SKM-1 (cell line): ENCODE measurements at regions not wholly inside any gene's neighbourhood (a gene's known extent, or its start where the extent isn't known, plus 50 kb on each side); places are given as distances from the start of the nearest gene placed in this dataset.

Experiments used
- DNase-seq: peaks from one replicate; lab custom pipeline; 2025; ENCODE audit not compliant: unreplicated experiment; lab: John Stamatoyannopoulos, UW

- no peak for DNase-seq
Measured at GRCh38 chr9:1948541-1948940, 66.6 kb upstream of the SMARCA2 start.

DNA sequence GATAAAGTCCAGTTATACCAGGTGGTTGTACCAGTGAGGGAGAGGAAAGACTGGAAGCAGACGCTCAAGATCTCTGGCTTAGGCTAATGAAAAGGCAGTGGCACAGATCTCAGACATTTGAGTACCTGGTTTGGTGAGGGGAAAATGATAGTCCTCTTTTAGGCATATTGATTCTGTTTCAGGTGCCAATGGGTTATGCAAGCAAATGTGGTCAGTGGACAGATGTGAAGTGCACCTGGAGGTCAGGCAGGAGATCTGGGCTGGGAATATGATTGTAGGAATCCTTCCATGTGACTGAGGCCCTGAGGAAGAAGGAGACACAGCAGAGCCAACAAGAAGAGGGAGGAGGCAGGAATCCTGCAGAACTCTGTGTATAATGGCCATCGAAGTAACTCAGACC, 63.7 kb upstream of the SMARCA2 start:
- DNase-seq = no peak

DNA sequence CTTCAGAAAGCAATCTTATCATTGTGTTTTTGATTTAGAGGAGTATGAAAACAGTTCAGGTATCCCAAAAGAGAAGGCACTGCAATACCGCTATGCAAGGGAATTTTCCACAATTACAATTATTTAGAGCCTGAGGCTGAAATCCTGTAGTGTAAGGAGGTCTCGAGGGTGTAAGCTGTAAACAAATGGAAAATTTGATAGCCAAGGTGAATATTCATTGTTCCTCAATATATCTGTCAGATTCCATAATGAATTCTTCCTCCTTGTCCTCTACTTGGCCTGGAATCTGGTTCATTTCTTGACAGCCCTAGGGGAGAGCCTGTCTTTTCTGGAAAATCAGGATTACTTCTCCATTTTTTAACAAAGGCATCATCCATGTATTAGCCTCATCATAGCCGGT, 63.1 kb upstream of the SMARCA2 start:
- no peak for DNase-seq

GRCh38 chr9:1954238-1954637, 60.9 kb upstream of the SMARCA2 start:
- no peak for DNase-seq

DNA sequence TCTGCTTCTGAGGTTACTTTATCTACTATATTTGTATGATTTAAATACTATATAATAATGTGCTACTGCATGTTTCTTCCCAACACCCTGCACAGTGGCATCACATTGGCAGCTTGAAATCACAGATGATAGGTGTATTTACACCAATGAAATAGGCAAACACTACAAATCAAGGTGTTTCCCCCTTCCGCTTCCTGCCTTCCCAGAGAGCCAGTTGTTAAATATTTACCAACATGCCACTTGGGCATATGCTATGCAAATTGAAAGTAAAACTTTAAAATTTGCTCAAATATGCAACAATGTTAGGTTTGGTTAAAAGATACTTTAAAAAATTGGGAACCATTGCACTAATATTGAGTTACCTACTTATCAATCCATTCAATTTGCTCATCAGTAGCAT, 58.2 kb upstream of the SMARCA2 start:
- no peak for DNase-seq

DNA sequence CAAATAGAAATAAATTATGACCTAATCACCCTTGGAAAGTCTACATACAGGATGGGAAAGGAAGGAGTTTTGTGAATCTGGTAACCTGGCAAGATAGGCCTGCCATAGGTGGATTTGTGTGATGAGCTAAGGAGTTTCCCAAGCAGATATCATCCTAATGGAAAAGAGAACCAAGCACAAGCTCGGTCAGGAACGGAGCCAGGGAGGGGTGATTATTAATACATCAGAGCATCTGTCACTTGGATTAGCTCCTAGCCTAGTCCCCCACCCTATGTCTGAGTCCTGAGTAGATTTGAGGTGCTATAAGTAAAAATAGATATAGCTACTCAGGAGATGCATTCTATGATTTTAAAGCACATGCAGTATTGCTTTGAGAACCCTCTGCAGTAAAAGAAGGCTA, 57.3 kb upstream of the SMARCA2 start:
- DNase-seq = no peak

DNA sequence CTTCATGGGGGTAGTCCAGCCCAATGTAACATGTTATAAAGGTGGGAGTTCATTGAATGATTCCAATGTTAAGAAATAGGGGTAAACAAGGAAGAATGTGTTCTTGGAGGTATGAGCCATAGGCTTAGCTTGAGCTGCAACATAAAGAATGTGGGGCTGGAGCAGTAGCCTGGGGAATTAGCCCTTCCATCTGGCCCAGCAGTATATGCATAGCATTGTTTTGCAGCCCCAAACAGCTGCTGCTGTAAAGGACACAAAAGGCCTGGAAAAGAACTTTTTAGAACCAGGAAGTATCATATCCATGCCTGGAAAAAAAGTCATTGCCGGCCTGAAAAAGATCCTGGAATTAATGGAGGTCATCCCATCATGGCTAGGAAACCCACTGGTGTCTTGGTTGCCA, 55.8 kb upstream of the SMARCA2 start:
- no peak for DNase-seq

DNA sequence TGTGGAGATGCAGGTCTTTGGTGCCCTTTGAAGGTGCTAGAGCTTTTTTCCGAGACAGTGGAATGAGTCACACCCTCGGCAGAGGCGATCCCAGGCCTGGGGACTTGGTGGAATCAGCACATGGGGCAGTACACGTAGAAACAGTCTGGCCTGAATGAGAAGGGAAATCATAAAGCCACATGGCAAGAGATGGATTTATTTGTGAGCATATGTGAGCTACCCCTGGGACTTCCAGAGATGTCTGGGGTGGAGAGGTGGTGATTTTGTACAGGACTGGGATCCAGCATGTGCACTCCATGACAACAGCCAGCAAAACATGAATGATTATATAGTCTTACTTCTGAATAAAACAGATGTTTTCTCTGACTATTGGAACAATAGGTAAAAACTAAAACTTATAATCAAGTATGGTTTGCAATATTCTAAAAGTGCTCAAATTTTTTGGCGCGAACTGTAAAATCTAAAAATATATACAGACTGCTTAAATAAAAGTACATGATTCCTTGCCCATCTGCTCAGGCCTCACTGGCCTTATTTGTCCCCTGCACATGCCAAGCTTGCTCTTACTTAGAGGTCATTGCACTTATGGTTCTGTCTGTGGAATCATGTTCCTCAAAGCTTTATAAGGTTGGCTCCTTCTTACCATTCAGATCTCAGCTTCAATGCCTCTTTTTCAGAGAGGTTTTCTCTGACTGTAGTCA, 54.7 kb upstream of the SMARCA2 start:
- no peak for DNase-seq

- DNase-seq = no peak
Measured at GRCh38 chr9:1962122-1962521, 53.0 kb upstream of the SMARCA2 start.

DNA sequence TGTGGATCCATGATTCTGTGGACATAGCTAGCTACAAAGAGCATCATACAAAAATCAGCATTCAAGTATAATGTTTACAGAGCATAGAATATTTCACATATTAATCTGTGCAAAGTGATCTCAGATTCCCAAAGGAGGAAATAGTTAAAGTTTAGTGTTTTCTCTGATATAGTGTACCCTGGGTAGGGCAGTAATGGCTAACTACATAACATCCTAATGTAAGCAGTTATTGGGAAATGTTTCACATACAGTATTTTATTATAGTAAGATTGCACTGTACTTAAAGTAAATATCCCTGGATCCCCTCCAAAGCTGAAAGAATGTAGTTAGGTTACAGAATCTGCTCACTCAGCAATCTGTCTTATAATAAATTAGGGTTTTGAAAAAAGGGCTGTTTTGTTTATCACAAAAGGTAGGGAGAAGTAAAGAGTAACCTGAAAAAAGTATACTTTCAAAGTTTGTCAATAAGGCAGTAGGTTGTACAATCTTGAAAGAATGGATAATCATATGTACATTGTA, 52.5 kb upstream of the SMARCA2 start:
- no peak for DNase-seq

DNA sequence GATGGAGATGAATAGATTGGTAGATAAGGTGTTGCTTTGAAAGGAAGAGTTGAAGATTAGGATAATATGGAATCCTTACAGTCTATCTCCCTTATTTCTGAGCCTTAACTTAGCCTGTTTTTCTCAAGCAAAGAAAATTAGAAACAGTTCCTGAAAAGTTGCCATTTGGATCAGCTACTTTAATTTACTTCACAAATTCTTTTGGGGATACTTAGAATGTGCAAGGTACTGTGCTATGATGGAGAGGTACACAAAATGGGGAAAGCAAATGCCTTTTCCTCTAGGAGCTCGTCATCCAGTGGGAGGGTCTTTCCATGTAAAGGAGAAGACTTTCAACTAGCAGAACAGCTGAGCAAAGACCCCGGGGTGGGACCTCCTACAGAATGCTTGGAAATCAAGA, 51.1 kb upstream of the SMARCA2 start:
- no peak for DNase-seq
